Upper lobe of left lung (tissue), 4 donors: ENCODE measurements at regions not wholly inside any gene's neighbourhood (a gene's known extent, or its start where the extent isn't known, plus 50 kb on each side); places are given as distances from the start of the nearest gene placed in this dataset.

Experiments
- POLR2A ChIP-seq, 4 donors: fragments of 450-650 bp; IDR thresholded peaks; one replicate each; pipeline ENCODE4 v1.5.1; 2016 to 2017; ENCODE audit warnings: antibody characterized with exemption in 4 of 4, mild to moderate bottlenecking in 2 of 4
- POLR2AphosphoS5 ChIP-seq, 2 donors: sonication (generic); formaldehyde crosslinking; IDR thresholded peaks; one replicate each; pipeline ENCODE4 v1.5.1; 2017; ENCODE audit warnings: antibody characterized with exemption in 2 of 2
- TF ChIP-seq, protein P1 (sequence below), 6 experiments: fragments of 450-650 bp in 4 of 6; fragments of 200-600 bp in 2 of 6; sonication (generic) in 2 of 6; IDR thresholded peaks; one replicate each; pipeline ENCODE4 v1.5.1; 2016 to 2019; ENCODE audit warnings: antibody characterized with exemption in 6 of 6

DNA sequence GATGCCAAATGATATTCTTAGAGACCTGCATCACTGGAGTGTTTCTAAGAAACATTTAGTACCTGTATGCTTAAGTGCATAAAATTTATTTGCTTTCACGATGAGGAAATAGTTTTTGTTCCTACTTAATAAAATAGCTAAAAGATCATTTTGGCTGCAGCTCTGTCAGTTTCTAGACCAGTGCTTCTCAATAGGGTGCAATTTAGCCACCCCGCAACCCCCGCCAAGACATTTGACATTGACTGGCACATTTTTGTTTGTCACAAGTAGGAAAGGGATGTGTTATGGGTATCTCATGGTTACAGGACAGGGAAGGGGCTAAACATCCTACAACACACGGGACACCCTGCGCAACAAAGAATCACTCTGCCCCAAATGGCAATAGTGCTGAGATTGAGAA lies 335.7 kb upstream of the HSF2 start:
- TF ChIP-seq, protein P1, sequence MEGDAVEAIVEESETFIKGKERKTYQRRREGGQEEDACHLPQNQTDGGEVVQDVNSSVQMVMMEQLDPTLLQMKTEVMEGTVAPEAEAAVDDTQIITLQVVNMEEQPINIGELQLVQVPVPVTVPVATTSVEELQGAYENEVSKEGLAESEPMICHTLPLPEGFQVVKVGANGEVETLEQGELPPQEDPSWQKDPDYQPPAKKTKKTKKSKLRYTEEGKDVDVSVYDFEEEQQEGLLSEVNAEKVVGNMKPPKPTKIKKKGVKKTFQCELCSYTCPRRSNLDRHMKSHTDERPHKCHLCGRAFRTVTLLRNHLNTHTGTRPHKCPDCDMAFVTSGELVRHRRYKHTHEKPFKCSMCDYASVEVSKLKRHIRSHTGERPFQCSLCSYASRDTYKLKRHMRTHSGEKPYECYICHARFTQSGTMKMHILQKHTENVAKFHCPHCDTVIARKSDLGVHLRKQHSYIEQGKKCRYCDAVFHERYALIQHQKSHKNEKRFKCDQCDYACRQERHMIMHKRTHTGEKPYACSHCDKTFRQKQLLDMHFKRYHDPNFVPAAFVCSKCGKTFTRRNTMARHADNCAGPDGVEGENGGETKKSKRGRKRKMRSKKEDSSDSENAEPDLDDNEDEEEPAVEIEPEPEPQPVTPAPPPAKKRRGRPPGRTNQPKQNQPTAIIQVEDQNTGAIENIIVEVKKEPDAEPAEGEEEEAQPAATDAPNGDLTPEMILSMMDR (IDR thresholded peaks at IDR 0.05): no peak
- TF ChIP-seq POLR2A (IDR thresholded peaks at IDR 0.05) (no peak), POLR2AphosphoS5 (IDR thresholded peaks at IDR 0.05) (no peak)
